Upper lobe of left lung (tissue), 4 donors: ENCODE measurements at regions not wholly inside any gene's neighbourhood (a gene's known extent, or its start where the extent isn't known, plus 50 kb on each side); places are given as distances from the start of the nearest gene placed in this dataset.
"Not testable (repeated sequence)": the region's sequence is repeated elsewhere in the genome, so short reads cannot be mapped to it uniquely, and the experiment has no call there.

ENCODE experiments used
- EP300 ChIP-seq, 4 donors: sonication (generic); formaldehyde crosslinking; IDR thresholded peaks; one replicate each; pipeline ENCODE4 v1.5.1; 2017; ENCODE audit warnings: antibody characterized with exemption in 4 of 4, control low read depth in 2 of 4
- TF ChIP-seq, protein P1 (sequence below), 6 experiments: fragments of 450-650 bp in 4 of 6; fragments of 200-600 bp in 2 of 6; sonication (generic) in 2 of 6; IDR thresholded peaks; one replicate each; pipeline ENCODE4 v1.5.1; 2016 to 2019; ENCODE audit warnings: antibody characterized with exemption in 6 of 6

DNA sequence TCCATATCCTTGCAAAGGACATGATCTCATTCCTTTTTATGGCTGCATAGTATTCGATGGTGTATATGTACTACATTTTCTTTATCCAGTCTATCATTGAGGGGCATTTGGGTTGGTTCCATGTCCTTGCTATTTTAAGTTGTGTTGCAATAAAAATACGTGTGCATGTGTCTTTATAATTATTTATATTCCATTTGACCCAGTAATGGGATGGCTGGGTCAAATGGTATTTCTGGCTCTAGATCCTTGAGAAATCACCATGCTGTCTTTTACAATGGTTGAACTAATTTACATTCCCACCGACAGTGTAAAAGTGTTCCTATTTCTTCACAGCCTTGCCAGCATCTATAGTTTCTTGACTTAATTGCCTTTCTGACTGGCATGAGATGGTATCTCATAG lies 972.6 kb upstream of the KCND2 start:
- not testable (repeated sequence) for TF ChIP-seq EP300 (IDR thresholded peaks at IDR 0.05)
- TF ChIP-seq, protein P1, sequence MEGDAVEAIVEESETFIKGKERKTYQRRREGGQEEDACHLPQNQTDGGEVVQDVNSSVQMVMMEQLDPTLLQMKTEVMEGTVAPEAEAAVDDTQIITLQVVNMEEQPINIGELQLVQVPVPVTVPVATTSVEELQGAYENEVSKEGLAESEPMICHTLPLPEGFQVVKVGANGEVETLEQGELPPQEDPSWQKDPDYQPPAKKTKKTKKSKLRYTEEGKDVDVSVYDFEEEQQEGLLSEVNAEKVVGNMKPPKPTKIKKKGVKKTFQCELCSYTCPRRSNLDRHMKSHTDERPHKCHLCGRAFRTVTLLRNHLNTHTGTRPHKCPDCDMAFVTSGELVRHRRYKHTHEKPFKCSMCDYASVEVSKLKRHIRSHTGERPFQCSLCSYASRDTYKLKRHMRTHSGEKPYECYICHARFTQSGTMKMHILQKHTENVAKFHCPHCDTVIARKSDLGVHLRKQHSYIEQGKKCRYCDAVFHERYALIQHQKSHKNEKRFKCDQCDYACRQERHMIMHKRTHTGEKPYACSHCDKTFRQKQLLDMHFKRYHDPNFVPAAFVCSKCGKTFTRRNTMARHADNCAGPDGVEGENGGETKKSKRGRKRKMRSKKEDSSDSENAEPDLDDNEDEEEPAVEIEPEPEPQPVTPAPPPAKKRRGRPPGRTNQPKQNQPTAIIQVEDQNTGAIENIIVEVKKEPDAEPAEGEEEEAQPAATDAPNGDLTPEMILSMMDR (IDR thresholded peaks at IDR 0.05): not testable (repeated sequence)
